MM.1S (cell line): ENCODE measurements at regions not wholly inside any gene's neighbourhood (a gene's known extent, or its start where the extent isn't known, plus 50 kb on each side); places are given as distances from the start of the nearest gene placed in this dataset.

Experiments
- DNase-seq: peaks from one replicate; pipeline ENCODE4 v3.0.0-alpha.2; 2015
- H2AFZ ChIP-seq: fragments of 300-600 bp; sonication (generic); 2 replicates; pipeline ENCODE4 v1.6.0; 2016; ENCODE audit warnings: antibody characterized with exemption, low read length
- H3F3A ChIP-seq: fragments of 300-600 bp; sonication (generic); 2 replicates; pipeline ENCODE4 v1.6.1; 2016; ENCODE audit warnings: mild to moderate bottlenecking, antibody characterized with exemption, low read length, moderate library complexity, mixed read lengths; ENCODE audit not compliant: insufficient read depth
- H3K27ac ChIP-seq: fragments of 300-600 bp; sonication (generic); 2 replicates; pipeline ENCODE4 v1.5.1; 2016; ENCODE audit warnings: mild to moderate bottlenecking, low read length
- H3K27me3 ChIP-seq: fragments of 300-600 bp; sonication (generic); replicated peaks from 2 replicates; pipeline ENCODE4 v1.6.0; 2016; ENCODE audit warnings: low read length; ENCODE audit not compliant: insufficient read depth
- H3K36me3 ChIP-seq: fragments of 300-600 bp; sonication (generic); replicated peaks from 2 replicates; pipeline ENCODE4 v1.6.1; 2016; ENCODE audit warnings: mild to moderate bottlenecking, low read length, mixed read lengths; ENCODE audit not compliant: insufficient read depth
- H3K4me1 ChIP-seq: fragments of 300-600 bp; sonication (generic); 2 replicates; pipeline ENCODE4 v1.6.1; 2016; ENCODE audit warnings: low read length, mixed read lengths
- H3K4me2 ChIP-seq: fragments of 300-600 bp; sonication (generic); 2 replicates; pipeline ENCODE4 v1.6.0; 2016; ENCODE audit warnings: low read depth, low read length
- H3K4me3 ChIP-seq: fragments of 300-600 bp; sonication (generic); 2 replicates; pipeline ENCODE4 v1.5.1; 2016; ENCODE audit warnings: low read length, mixed read lengths
- H3K79me2 ChIP-seq: fragments of 300-600 bp; sonication (generic); 2 replicates; pipeline ENCODE4 v1.6.1; 2016; ENCODE audit warnings: mixed run types, low read length, mixed read lengths
- H3K9ac ChIP-seq: fragments of 300-600 bp; sonication (generic); 2 replicates; pipeline ENCODE4 v1.6.1; 2016; ENCODE audit warnings: low read length, mixed read lengths
- H3K9me2 ChIP-seq: fragments of 300-600 bp; sonication (generic); replicated peaks from 2 replicates; pipeline ENCODE4 v1.6.1; 2016; ENCODE audit warnings: mild to moderate bottlenecking, low read length, mixed read lengths; ENCODE audit not compliant: insufficient read depth
- H3K9me3 ChIP-seq: fragments of 300-600 bp; sonication (generic); replicated peaks from 2 replicates; pipeline ENCODE4 v1.6.1; 2016; ENCODE audit warnings: mild to moderate bottlenecking, low read length, mixed read lengths; ENCODE audit not compliant: insufficient read depth
- H4K20me1 ChIP-seq: fragments of 300-600 bp; sonication (generic); 2 replicates; pipeline ENCODE4 v1.6.1; 2016; ENCODE audit warnings: mild to moderate bottlenecking, low read length, moderate library complexity, mixed read lengths; ENCODE audit not compliant: insufficient read depth
- CTCF ChIP-seq: fragments of 300-600 bp; sonication (generic); IDR thresholded peaks from 2 replicates; pipeline ENCODE4 v1.5.1; 2016; ENCODE audit warnings: antibody characterized with exemption, low read length, mixed read lengths
- EZH2 ChIP-seq: fragments of 300-600 bp; sonication (generic); optimal IDR thresholded peaks from 2 replicates; pipeline ENCODE3; 2017; ENCODE audit warnings: low read depth, mild to moderate bottlenecking, antibody characterized with exemption, low read length, mixed read lengths
- EZH2phosphoT487 ChIP-seq: fragments of 300-600 bp; sonication (generic); IDR thresholded peaks from 2 replicates; pipeline ENCODE4 v1.6.1; 2018; ENCODE audit warnings: antibody characterized with exemption, low read length

DNA sequence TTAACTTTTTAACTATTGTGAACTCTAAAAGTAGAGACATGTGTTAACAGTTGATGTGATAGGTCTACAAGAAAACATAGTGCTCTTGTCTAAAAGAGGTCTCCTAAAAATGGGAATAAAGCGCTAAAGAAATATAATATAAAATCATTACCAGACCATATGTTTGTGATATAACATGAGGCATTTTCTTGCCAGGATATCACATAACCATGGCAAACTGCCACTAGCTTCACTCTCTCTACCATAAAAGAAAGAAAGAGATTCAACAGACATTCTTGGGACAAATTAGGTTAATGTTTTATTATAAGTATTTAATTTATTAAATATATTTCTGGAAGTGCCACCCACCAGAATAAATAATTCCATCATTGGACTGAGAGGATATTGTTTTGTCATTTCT is 115.0 kb downstream of the TMEM26 start:
- H3F3A ChIP-seq = no peaks in the 10 kb centered on the region
- H3K79me2 ChIP-seq = no peaks in the 10 kb centered on the region
- H2AFZ ChIP-seq = no peak overlapping the region
- H3K36me3 ChIP-seq = no peaks in the 10 kb centered on the region
- TF ChIP-seq CTCF = no peak
- TF ChIP-seq EZH2phosphoT487 = no peak
- no peak for TF ChIP-seq EZH2
- DNase-seq = no peak
- no peak overlapping the region for H3K9ac ChIP-seq
- H3K27me3 ChIP-seq = no peaks in the 10 kb centered on the region
- H4K20me1 ChIP-seq = no peaks in the 10 kb centered on the region
- no peak overlapping the region for H3K4me3 ChIP-seq
- H3K4me2 ChIP-seq = no peak overlapping the region
- no peaks in the 10 kb centered on the region for H3K9me3 ChIP-seq
- no peaks in the 10 kb centered on the region for H3K4me1 ChIP-seq
- H3K9me2 ChIP-seq = no peaks in the 10 kb centered on the region
- no peak overlapping the region for H3K27ac ChIP-seq

DNA sequence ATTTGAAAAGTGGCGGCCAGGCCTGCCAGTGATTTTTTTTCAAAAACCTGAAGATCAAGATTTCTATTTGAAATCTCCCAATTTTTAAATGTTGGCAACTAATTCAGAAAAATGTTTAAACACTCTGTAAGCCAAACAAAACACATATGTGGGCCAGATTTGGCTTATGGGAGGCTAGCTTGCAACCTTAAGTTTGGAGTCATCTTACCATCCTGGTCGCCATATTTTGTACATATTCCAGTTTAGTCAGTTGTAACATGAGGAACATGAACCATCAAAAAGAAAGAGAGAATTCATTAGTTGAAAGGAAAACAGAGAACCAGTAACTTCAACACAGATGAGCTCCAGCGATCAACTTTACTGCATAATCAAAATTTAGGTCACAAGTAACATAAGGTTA is 115.4 kb downstream of the TMEM26 start:
- H3K4me3 ChIP-seq = no peak overlapping the region
- no peaks in the 10 kb centered on the region for H3K27me3 ChIP-seq
- H4K20me1 ChIP-seq = no peaks in the 10 kb centered on the region
- no peak overlapping the region for H3K9ac ChIP-seq
- no peaks in the 10 kb centered on the region for H3K36me3 ChIP-seq
- H3K4me1 ChIP-seq = no peaks in the 10 kb centered on the region
- no peaks in the 10 kb centered on the region for H3K9me3 ChIP-seq
- no peaks in the 10 kb centered on the region for H3K79me2 ChIP-seq
- no peak overlapping the region for H2AFZ ChIP-seq
- no peak overlapping the region for H3K27ac ChIP-seq
- DNase-seq = no peak
- H3F3A ChIP-seq = no peaks in the 10 kb centered on the region
- H3K9me2 ChIP-seq = no peaks in the 10 kb centered on the region
- TF ChIP-seq CTCF (no peak), EZH2 (no peak), EZH2phosphoT487 (no peak)
- no peak overlapping the region for H3K4me2 ChIP-seq

GRCh38 chr10:61336831-61337230 is 116.3 kb downstream of the TMEM26 start:
- Histone ChIP-seq H3K9me3 (no peaks in the 10 kb centered on the region), H3K9me2 (no peaks in the 10 kb centered on the region), H3K36me3 (no peaks in the 10 kb centered on the region), H3K4me2 (no peak overlapping the region), H2AFZ (no peak overlapping the region), H4K20me1 (no peaks in the 10 kb centered on the region), H3K4me3 (no peak overlapping the region), H3K9ac (no peak overlapping the region), H3K27me3 (no peaks in the 10 kb centered on the region), H3K79me2 (no peaks in the 10 kb centered on the region), H3K27ac (no peak overlapping the region), H3K4me1 (no peaks in the 10 kb centered on the region), H3F3A (no peaks in the 10 kb centered on the region)
- TF ChIP-seq CTCF (no peak), EZH2 (no peak), EZH2phosphoT487 (no peak)
- DNase-seq = no peak
